Heart left ventricle (tissue), 13 donors: ENCODE measurements at regions not wholly inside any gene's neighbourhood (a gene's known extent, or its start where the extent isn't known, plus 50 kb on each side); places are given as distances from the start of the nearest gene placed in this dataset.

ENCODE experiments used
- POLR2A ChIP-seq, 2 donors: fragments of 450-650 bp; IDR thresholded peaks; one replicate each; pipeline ENCODE4 v1.6.1; 2017; ENCODE audit warnings: antibody characterized with exemption in 2 of 2, mild to moderate bottlenecking in 2 of 2, moderate library complexity in 2 of 2
- TF ChIP-seq, protein P1 (sequence below), 12 donors: fragments of 200-600 bp; sonication (generic) in 4 of 12; IDR thresholded peaks; one replicate each; pipeline versions ENCODE4 v1.5.0 to v1.8.0; 2018 to 2022; ENCODE audit warnings: antibody characterized with exemption in 12 of 12, mild to moderate bottlenecking in 5 of 12
- donor health status: ischemic (EF 13 %, LVEDD 7.1; RV severe dilation, severe dysfunction).
- donor health status: DM: no; HTN: yes; CAD: no.
- donor health status: DM: no; HTN: no; CAD: no.
- donor health status: ischemic (EF 25% LVEDD 6.9; RV normal size, moderate dysfunction).
- donor health status: ischemic (EF 25% LVEDD 5.7; RV mildly dilated, moderate dysfunction).
- donor health status: ischemic (EF 35%, LVEDD 5.7; RV mildly dilated, moderate dysfunction).
- donor health status: nonischemic (EF 11% LVEDD 7.7; RV severe dilation, severe dysfunction).
- donor health status: DM: yes; HTN: yes; CAD: no.
- donor health status: PGD.
- donor health status: ischemic (EF 29% LVEDD 5.4; RV normal size, mild dysfunction).
- donor health status: nonischemic (EF 23%, LVEDD 6.1; RV moderate dilation, normal function).

DNA sequence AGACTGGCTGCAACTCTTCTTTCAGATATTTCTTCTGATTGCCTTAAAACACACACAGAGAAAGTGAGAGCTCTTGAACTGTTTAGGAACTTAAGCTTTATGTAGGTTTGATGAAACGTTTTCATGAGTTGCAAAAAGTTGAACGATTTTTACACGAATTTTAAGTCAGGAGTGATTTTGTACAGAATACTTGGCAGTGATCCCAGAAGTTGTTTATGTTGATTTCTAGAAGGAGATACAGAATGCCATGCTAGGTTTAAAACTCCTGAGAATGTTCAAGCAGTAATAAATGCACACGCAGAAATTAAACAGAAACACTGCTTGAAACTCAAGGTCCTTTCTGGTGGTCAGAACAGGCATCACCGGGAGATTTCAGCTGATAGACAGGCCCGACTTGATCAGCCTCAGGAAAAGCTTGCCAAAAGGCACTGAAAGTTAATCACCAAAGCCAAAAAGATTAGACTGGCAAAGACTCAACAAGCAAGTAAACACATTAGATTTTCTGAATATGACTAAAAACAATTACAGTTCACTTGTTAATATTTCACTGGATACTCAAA, 123.1 kb downstream of the SOCS6 start:
- TF ChIP-seq, protein P1, sequence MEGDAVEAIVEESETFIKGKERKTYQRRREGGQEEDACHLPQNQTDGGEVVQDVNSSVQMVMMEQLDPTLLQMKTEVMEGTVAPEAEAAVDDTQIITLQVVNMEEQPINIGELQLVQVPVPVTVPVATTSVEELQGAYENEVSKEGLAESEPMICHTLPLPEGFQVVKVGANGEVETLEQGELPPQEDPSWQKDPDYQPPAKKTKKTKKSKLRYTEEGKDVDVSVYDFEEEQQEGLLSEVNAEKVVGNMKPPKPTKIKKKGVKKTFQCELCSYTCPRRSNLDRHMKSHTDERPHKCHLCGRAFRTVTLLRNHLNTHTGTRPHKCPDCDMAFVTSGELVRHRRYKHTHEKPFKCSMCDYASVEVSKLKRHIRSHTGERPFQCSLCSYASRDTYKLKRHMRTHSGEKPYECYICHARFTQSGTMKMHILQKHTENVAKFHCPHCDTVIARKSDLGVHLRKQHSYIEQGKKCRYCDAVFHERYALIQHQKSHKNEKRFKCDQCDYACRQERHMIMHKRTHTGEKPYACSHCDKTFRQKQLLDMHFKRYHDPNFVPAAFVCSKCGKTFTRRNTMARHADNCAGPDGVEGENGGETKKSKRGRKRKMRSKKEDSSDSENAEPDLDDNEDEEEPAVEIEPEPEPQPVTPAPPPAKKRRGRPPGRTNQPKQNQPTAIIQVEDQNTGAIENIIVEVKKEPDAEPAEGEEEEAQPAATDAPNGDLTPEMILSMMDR (IDR thresholded peaks at IDR 0.05): no peak
- no peak for TF ChIP-seq POLR2A (IDR thresholded peaks at IDR 0.05)
